ENCODE measurements at regions not wholly inside any gene's neighbourhood (a gene's known extent, or its start where the extent isn't known, plus 50 kb on each side); places are given as distances from the start of the nearest gene placed in this dataset.

GRCh38 chr7:93629291-93629801, 54.8 kb upstream of the CALCR start:
- DNase-seq (ENCODE audit: extremely low read depth, low read depth): no peak
- H3K4me3 ChIP-seq (replicated peaks; ENCODE audit: low read depth, low read length): no peak overlapping the region
- TF ChIP-seq, protein P1, sequence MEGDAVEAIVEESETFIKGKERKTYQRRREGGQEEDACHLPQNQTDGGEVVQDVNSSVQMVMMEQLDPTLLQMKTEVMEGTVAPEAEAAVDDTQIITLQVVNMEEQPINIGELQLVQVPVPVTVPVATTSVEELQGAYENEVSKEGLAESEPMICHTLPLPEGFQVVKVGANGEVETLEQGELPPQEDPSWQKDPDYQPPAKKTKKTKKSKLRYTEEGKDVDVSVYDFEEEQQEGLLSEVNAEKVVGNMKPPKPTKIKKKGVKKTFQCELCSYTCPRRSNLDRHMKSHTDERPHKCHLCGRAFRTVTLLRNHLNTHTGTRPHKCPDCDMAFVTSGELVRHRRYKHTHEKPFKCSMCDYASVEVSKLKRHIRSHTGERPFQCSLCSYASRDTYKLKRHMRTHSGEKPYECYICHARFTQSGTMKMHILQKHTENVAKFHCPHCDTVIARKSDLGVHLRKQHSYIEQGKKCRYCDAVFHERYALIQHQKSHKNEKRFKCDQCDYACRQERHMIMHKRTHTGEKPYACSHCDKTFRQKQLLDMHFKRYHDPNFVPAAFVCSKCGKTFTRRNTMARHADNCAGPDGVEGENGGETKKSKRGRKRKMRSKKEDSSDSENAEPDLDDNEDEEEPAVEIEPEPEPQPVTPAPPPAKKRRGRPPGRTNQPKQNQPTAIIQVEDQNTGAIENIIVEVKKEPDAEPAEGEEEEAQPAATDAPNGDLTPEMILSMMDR (IDR thresholded peaks at IDR 0.05; ENCODE audit: low read depth, low read length, missing control alignments): no peak

- DNase-seq (ENCODE audit: extremely low read depth, low read depth): no peak
- TF ChIP-seq, protein P1 (IDR thresholded peaks at IDR 0.05; ENCODE audit: low read depth, low read length, missing control alignments): no peak
- no peak overlapping the region for H3K4me3 ChIP-seq (replicated peaks; ENCODE audit: low read depth, low read length)
Observed at GRCh38 chr7:93626869-93627268, 52.3 kb upstream of the CALCR start.

Measured in HFF-Myc (cell line).